ENCODE measurements at regions not wholly inside any gene's neighbourhood (a gene's known extent, or its start where the extent isn't known, plus 50 kb on each side); places are given as distances from the start of the nearest gene placed in this dataset.
"Not testable (repeated sequence)": the region's sequence is repeated elsewhere in the genome, so short reads cannot be mapped to it uniquely, and the experiment has no call there.

DNA sequence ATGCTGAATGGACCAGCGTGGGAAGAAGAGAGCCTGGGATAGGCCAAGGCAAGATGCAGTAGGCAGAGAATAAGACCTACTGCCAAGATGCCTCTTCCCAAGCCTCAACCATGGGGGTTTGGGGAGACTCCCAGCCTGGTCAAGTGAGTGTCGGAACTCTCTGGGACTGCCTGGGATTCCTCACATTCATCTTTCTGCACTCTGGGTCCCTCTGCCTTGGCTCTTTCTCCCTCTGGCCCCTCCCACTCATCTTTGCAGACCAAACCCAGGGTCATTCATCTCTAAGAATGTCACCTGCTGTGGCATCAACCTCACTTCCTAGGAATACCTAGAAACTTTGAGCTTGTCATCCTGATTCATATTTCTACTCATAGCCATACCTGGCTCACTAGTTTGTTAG, 211.3 kb upstream of the HNRNPA3 start:
- no peak for DNase-seq

DNA sequence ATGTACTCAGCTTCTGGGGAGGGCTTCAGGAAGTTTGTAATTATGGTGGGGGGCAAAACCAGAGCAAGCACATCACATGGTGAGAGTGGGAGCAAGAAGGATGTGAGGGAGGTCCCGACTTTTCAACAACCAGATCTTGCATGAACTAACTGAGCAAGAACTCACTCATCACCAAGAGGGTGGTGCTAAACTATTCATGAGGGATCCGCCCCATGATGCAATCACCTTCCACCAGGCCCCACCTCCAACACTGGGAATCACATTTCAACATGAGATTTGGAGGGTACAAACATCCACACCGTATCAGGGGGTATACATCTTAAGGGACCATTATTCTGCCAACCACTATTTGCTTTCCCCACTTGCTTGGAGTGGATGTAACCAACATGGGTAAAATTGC, 209.6 kb upstream of the HNRNPA3 start:
- no peak for DNase-seq

DNA sequence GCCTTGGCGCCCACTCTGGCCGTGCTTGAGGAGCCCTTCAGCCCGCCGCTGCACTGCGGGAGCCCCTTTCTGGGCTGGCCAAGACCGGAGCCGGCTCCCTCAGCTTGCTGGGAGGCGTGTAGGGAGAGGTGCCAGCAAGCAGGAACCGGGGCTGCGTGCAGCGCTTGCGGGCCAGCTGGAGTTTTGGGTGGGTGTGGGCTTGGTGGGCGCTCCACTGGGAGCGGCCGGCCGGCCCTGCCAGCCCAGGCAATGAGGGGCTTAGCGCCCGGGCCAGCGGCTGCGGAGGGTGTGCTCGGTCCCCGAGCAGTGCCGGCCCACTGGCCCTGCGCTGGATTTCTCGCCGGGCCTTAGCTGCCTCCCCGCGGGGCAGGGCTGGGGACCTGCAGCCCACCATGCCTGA, 204.9 kb upstream of the HNRNPA3 start:
- DNase-seq: not testable (repeated sequence)

DNA sequence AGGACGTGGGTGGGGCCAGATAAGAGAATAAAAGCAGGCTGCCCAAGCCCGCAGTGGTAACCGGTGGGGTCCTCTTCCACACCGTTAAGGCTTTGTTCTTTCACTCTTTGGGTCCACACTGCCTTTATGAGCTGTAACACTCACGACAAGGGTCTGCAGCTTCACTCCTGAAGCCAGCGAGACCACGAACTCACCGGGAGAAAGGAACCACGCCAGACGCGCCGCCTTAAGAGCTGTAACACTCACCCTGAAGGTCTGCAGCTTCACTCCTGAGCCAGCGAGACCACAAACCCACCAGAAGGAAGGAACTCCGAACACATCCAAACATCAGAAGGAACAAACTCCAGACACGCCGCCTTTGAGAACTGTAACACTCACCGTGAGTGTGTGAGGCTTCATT, 203.9 kb upstream of the HNRNPA3 start:
- DNase-seq: not testable (repeated sequence)

DNA sequence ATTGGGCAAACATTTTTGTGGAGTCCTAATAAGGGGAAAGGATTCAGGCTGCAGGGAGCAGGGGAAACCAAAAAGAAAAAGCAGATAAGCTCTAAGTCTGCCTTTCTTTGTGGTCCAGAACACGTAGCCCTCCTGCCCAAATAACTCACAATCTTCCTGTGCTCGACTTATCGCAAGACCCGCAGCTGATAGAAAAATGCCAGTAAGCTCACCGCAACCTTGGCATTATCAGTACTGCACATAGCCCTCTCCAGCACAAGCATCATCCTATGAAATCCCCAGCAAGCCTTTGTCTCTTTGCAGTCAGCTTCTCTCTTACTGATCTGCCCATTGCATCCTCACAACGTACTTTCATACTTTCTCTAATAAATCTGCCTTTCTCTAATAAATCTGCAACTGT, 202.4 kb upstream of the HNRNPA3 start:
- DNase-seq: no peak

DNA sequence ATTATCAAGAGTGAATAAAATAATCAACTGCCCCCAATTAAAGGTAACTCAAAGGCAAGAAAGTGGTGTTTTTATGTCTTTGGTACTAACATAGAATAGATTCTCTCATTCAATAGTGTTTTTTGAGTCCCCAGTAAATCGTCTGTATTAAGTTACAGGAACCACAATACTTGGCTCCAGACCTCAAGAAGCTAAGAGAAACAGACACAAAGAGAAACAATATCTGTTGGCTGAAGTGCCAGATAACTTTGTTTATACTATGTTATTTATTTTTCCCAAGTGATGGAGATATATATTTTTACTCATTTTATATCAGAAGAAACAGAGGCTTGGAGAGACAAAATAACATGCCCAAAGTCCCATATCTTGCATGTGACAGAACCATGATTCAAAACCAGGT, 201.7 kb upstream of the HNRNPA3 start:
- DNase-seq: no peak

DNA sequence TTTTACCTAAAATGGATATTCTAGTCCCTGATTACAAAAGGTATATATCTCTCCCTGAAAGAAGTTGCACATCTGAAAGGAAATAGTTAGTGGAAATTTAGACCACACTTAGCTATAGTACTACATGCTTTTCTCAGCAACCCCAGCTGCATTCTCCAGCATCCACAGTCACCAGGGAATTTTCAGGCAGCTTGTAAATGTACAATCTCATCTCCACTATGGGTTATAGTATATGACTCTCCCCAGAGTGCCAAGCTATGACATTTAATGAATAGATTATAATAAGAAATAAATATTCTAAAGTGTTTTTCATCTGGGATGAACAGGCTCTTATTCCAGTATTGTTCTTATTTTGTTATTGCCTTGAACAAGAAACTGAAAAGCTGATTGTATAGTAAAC, 197.6 kb upstream of the HNRNPA3 start:
- DNase-seq: no peak

DNA sequence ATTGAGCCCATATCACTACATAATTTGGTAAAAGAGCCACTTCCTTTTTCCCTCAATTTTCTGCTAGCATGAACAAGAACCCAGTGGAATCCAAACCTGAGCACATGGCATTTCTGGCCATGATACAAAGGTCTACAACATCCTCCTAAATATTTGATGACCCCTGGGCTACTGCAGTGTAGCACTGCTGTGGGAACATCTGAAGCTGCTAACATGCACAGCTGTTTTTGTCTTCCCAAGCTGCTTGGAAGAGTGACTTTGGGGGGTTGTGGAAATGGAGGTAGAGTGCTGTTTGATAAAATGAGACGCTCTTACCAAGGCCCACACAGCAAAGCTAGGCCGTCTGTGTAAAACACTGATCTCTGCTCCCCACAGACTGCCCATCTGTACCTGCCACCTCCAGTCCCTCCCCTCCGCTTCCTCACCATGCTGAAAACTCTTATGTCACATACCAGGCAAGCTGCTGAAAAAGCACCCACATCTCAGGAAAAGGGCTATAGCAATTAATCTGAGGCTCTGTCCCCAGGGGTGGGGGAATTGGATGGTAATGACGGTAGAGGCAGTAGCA, 197.2 kb upstream of the HNRNPA3 start:
- DNase-seq: no peak

DNA sequence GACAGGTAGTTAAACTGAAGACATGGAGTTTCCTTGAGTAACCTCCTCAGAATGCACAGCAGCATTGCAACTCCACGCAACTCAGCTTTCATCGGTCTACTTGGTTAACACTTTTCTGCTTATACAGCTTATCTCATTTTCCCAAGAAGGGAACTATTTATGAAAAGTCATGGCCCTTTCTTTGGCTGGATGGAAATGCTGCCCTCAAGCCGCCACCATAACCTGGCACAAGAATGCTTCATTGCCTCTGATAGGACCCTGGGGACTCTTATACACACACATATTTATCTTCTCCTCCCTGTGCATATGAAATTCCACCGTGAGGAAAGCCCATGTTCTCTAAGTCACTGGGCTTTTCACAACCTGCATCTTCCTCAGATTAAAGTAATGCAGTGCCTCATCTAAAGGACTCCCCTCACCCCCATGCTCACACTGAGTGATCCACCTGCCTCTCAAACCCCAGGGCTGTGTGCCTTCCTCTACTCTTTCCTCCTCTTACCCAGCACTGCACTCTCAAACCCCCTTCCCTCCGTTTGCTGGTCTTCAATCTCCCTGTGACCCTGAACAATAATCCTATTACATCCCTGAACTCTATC, 192.0 kb upstream of the HNRNPA3 start:
- DNase-seq: no peak

DNA sequence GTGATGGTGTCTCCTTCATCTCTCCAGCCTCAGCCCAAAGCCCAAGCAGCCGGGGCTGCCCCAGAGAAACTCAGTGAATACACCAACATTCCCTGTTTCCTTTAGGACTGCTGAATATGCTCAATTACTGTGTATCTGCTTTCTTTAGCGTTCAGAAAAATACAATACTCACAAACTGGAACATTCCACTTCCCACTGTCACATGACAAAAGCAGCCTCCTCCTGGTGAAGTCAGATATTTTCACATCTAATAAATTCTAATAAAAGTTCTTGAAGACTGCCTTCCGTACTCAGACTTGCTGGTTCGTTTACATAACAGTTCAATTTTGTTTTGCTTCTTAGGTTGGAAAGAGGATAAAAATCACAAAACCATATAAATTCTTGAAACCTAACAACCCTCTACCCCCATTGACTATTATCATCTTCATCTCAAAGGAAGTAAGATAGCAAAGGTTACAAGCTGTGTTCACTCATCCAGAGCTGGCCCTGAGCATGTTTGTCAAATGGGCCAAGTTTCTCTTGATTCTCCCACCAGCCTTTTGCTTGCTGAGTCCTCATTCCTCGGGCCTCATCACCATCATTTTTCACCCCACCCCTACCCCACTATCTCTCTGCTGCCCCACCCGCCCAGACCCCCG, 190.8 kb upstream of the HNRNPA3 start:
- DNase-seq: no peak

DNA sequence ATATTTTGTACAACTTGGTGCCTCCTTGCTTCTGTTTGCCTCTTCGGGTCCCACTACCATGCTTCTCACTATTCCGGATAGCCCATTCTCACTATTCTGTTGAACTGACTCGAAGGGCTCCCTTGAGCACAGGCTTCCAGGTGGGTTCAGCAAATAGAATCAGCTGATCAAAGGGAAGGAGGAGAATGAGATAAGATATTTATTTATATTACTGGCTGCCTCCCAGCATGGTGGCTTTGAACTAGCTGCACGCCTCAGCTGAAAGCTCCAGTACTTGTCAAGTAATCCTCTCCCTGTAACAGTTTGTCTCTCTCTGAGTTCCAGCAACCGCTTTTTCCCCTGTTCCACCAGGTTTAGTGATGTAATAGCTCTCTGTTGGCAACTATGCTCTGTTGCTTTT, 187.8 kb upstream of the HNRNPA3 start:
- no peak for DNase-seq

DNA sequence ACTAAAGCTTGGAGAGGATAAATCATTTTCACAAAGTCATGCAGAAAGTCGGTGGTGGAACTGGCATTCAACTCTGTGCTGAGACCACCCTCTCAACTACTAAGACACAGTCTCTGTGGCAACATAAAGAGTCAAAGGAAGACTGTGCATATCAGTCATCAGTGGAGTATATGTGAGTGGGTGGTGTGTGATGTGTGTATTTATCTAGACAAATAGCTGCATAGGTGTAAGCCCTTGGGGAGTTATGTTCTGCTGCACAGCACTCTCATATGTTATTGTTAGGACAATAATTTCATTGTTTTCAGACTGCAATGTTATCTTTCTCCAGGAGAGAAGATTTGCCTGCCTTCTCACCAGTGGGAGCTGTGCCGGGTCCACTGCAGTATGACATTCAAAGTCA, 186.3 kb upstream of the HNRNPA3 start:
- no peak for DNase-seq

DNA sequence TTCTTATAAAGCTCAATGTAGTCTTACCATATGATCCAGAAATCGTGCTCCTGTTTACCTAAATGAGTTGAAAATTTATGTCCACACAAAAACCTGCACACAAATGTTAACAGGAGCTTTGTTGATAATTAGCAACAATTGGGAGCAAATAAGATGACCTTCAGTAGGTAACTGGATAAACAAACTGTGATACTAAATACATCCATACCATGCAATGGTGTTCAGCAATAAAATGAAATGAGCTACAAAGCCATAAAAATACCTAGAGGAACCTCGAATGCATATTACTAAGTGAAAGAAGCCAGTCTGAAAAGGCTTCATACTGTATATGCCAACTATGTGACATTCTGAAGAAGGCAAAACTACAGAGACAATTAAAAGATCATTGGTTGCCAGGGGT, 185.6 kb upstream of the HNRNPA3 start:
- no peak for DNase-seq

DNA sequence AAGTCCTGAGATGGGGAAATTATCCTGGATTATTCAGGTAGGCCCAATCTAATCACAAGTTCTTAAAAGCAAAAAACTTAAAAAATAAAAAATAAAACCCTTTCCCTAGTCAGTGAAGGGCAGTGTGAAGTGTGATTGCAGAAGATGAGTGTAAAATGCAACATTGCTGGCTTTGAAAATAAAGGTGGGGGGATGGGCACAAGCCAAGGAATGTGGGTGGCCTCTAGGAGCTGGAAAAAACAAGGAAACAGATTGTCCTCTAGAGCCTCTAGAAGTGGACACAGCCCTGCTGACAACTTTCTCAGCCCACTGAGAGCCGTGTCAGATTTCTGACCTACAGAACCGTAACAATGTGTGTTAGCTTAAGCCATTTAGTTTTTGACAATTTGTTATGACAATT, 184.3 kb upstream of the HNRNPA3 start:
- DNase-seq: no peak

DNA sequence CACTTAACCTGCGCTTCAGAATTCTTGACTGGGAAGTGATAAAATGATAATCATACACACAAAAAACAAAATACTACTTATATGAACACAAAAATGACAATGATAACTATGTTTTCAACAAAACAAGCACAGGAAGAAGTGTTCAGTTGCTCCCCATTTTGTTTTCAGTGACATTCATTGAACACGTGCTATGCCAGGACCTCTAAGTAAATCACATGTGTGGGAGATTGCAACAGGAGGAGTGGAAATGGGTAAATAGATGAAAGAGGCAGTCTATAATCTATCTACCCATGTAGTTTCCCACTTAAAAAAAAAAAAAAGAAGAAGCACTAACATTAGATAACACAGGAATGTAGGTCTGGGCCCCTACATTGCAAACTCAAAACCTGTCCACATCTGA, 183.5 kb upstream of the HNRNPA3 start:
- no peak for DNase-seq

DNA sequence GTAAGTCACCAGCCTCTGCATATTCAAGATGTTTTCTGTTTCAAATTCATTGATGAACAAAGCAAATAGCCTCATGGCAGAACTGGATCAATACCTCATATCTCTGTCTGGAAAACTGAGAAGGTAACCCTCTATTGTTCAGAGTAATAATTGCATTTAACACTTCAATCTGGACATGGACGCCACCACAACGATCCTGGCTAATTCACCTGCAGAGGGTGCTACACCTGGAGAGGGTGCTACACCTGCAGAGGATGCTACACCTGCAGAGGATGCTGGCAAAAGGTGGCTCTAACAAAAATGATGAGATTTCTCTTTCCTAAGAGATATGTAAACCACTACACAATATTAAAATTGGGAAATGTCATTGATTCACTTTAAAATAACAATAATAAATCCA, 183.1 kb upstream of the HNRNPA3 start:
- no peak for DNase-seq

DNA sequence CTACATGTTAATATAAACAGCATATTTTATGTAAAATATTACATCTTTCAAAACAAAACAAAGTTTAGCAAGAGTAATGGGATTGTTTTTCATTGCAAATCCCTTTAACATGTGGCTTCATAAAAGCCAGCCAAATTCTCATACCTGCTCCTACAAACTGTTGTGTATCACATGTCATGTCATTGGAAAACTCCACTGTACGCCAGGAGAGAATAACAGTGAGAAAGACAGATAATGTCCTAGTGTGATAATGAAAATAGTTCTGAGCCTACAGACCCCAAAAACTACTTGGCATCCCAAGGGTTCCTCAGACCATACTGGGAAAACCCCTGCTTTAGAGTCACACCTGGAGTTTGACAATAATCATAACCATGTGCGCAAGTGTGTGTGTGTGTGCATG, 182.7 kb upstream of the HNRNPA3 start:
- no peak for DNase-seq

DNA sequence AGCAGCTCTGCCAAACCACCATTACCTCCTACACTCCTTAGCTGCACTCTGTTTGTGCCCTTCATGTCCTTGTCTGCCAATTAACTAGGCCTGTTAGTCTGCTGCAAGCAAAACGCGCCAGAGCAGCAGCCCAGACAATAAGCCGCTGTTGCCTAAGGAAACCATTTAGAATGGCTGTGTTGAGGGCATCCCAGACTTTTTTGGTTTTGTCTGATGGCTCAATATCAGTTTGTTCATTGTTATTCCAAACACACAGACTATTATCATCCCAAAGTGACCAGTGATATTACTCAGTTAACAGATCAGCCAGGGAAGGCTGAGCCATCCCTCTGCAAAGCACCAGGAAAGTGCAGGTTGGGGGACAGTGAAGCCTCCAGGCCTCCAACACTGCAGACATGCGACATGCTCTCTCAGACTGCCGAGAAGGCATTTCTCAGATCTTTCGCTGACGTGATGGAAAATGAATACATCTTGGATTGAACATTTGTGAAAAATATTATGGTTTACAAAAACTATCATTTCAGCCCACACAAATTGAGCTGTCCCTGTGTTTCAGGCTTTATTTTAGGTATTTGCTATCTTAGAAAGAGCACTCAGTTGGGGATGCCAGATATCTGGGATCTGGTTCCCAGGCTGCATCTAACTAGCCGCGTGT, 182.0 kb upstream of the HNRNPA3 start:
- no peak for DNase-seq

DNA sequence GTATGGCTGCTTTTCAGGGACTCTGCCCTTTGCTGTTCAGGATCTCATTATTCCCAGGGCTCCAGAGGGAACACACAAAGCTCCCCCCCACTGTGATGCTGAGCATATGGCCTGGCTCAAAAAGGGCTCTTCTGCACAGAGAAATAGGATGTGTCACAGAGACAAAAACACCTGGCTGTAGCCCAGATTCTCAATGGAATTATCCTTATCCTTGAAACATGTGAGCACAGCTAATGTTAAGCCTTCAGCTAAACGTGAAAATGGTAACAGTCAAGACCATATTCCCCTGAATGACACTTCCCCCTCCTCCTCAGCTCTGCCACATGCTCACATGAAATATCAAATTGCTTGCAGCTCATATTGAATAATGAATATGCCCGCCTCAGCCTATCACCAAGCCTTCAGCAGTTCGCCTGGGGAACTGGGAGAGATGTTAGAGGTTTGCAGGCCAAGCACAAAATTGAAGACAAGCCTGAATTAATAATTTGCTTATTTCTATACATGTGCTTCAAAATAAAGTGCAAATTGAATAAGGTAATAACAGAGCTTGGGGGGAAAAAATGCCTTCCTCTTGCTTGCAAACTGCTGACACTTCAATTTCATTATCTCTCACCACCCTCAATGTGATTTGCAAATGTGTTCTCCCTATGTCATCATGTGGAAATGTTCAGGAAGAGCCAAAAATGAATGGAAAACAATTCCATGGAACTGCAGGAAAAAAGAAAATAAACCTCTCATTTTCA, 181.0 kb upstream of the HNRNPA3 start:
- no peak for DNase-seq

DNA sequence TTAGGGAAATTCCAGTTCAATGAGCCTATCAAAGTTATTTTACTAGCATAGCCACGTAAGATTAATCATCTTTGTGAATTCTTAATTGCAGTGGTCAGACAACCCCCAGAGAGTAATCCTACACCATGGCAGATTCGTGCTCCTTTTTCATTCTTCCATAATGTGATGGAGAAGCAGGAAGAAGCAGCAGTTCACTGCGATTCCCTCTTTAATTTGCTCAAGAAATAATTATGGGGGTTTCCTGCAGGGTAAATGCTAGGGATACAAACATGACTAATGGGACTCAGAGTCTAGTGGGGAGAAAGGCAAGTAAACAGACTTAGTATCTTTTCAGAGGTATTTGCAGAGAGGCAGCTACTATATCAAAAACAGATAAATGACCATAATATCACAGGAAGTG, 175.8 kb upstream of the HNRNPA3 start:
- DNase-seq: no peak

DNA sequence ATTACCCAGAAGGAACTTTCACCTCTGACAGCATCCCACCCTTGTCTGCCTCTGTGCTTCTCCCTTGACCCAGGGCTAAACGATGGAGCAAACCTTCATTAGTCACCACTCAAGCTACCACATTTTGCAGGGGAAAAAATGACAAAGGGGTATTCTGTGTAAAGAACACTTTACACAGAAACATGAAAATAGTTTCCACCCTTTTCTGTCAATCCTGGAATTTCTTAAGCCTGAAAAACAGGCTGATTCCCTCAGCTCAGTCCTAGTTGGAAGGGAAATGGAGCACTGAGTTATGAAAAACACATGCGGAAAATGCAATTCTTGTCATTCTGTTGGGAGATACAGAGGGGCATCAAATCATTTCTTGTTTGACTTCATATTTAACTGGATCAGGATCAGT, 175.0 kb upstream of the HNRNPA3 start:
- DNase-seq: no peak

DNA sequence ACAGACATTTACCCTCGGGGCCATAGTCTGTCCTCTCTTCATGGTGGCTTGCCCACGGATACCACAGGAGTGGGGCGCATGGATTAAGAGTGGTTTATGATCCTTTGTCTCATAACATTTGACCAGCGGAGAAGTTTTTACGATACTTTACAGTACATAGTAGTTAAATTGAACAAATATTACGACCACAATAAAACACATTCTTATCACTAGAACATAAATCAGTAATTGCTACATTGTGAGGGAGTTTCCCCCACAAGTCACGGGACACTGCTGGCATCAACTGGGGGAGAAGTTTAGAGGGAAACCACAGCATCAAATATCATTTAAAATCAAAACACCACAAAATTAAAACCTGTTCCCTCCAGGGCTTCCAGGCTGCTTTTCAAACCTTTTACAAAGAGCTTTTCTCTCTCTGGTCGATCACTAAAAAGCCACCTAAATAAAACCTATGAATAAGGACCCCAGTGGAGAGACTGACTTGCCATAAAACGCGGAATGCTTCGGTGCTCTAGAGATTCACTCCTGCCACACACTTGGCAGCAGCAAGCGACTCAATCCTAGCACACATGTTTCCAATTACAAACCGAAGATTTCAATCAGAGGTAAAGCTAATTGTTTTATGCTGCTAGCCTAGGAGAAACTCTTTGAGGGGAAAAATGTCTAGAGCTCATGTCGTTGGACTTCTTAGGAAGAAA, 173.7 kb upstream of the HNRNPA3 start:
- no peak for DNase-seq

DNA sequence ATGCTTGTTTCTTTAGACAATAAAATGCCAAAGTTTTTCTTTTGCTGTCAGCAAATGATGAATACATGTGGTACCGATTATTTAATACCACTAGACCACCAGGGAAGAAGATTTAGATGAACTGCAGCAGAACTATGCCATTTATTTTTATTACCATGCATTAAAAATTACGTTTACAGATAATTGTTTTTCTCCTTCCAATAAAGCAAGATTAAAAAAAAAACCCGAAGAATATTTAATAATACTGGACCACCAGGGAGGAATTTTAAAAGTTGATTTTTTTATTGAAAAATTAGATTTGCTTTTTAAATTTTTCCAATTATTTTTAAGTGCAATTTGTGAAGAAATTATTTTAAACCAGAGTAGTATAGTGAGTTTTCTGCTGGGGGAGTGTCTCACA, 170.3 kb upstream of the HNRNPA3 start:
- no peak for DNase-seq
